HG02610 (cell line): ENCODE measurements at regions not wholly inside any gene's neighbourhood (a gene's known extent, or its start where the extent isn't known, plus 50 kb on each side); places are given as distances from the start of the nearest gene placed in this dataset.

Source experiments
- ATAC-seq: cut with Tn5 transposase; IDR thresholded peaks from one replicate; pipeline ENCODE4 v1.9.1; 2021; ENCODE audit warnings: mild to moderate bottlenecking, moderate library complexity; ENCODE audit not compliant: unreplicated experiment

DNA sequence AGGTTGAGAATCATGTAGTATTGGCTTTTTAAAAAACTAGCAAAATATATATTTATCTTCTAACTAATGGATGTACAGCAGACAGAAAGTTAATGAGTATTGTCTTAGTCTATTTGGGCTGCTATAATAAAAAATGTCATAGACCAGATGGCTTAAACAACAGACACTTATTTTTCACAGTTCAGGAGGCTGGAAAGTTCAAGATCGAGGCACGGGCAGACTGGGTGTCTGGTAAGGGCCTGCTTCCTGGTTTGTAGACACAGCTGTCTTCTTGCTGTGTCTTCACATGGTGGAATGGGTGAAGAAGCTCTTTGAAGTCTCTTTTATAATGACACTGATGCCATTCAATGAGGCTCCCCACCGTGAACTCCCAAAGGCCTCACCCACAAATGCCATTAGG lies 70.1 kb upstream of the KRR1 start:
- no peak for ATAC-seq

- ATAC-seq = no peak
Observed at GRCh38 chr12:75579552-75579951, 68.1 kb upstream of the KRR1 start.

DNA sequence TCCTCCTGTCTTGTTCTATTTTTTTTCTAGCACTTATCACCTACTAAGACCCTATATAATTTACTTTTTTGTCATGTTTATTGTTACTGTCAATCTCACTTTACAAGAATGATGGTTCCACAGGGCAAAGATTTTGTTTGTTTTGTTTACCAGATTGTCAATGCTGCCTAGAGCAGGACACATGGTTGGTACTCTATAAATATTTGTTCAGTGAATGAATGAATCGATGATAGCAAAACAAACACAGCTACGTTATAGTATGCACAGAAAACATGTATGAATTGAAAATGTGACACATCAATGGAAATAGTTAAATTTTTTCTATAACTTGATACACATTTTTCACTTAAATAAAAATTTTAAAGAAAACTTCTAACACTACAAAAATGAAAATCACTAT lies 67.1 kb upstream of the KRR1 start:
- no peak for ATAC-seq

DNA sequence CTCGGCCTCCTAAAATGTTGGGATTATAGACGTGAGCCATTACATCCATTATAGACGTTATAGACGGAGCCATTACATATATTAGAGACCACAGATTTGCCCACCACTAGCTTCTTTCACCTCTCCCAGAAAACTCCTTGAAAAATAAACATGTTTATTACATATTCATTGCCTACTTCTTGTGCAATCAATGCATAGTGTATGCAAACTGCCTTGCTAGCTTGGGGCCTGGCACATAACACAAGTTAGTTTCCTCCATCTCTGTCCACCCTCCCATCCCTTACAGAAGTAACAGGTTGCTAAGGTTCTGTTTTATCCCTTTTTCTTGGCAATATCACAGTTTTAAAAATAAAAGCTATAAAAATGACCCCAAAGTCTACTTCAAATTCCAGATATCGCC lies 66.4 kb upstream of the KRR1 start:
- ATAC-seq = no peak

GRCh38 chr12:75571656-75572205 lies 60.3 kb upstream of the KRR1 start:
- no peak for ATAC-seq

DNA sequence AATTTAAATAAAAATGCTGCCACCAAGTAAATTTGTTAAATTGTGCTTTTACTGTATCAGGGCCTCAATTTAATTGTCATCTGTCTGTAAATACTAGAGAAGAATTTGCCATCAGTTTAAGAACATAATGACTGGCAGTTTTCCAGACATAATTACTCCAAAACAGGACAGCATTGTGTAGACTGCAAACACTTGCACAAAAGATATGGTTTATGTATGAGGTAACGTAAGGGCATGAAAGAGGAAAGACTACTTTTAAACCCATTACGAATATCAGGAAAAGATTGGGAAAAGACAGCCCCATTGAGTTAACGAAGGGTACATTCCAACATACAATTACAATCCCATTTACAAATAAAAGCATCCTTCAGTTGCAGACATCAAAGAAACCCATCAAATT lies 59.8 kb upstream of the KRR1 start:
- no peak for ATAC-seq

- ATAC-seq = no peak
Observed at GRCh38 chr12:75568801-75569200, 57.4 kb upstream of the KRR1 start.

GRCh38 chr12:75568393-75568792 lies 57.0 kb upstream of the KRR1 start:
- ATAC-seq = no peak

DNA sequence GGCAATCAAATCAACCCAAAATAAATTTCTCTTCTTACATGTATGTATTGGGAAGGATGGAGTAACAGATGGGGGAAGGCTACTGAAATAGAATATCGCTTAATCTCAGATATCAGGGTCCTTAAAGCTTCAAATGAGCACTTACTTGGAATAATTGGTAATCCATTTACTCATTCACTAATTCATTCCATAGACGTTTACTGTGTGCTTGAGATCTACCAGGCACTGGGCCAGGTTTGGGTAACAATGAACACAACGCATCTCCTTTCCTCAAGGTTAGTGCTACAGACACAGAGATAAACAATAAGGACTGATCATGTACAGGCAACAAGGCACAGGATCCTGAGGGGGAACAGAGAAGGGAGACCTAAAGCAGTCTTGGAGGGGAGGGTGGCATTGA lies 54.4 kb upstream of the KRR1 start:
- no peak for ATAC-seq

GRCh38 chr12:75564852-75565251 lies 53.4 kb upstream of the KRR1 start:
- ATAC-seq = no peak

DNA sequence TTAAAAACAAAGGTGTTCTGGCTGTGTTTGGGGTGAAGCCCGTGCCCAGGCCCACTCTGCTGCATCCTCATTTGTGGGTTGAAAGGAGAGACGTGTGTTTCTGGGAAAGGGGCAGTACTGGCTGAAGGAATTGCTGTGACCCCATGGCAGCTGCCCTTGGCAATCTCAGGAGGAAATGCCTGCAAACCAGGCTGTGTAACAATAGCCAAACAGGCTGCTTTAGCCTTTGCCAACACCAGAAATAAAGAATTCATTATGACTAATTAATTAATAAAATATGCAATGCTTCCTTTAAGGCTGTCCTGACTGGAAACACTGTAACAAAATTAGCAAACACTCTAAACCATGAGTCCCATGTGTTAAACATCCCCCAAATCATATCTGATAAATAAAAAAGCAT lies 53.0 kb upstream of the KRR1 start:
- ATAC-seq = no peak

- ATAC-seq = no peak
Observed at GRCh38 chr12:75563351-75563750, 51.9 kb upstream of the KRR1 start.

GRCh38 chr12:75561921-75562320 lies 50.5 kb upstream of the KRR1 start:
- no peak for ATAC-seq
